Panc1 (cell line): ENCODE measurements at regions not wholly inside any gene's neighbourhood (a gene's known extent, or its start where the extent isn't known, plus 50 kb on each side); places are given as distances from the start of the nearest gene placed in this dataset.

Source experiments
- POLR2AphosphoS5 ChIP-seq: IDR thresholded peaks from 2 replicates; pipeline ENCODE4 v1.6.1; 2012; ENCODE audit warnings: mild to moderate bottlenecking, low read depth, low read length, moderate library complexity
- SIN3A ChIP-seq: IDR thresholded peaks from 2 replicates; pipeline ENCODE4 v1.6.1; 2012; ENCODE audit warnings: low read depth, mild to moderate bottlenecking, low read length, moderate library complexity, borderline replicate concordance; ENCODE audit not compliant: insufficient read depth
- TF ChIP-seq, protein P1 (sequence below): fragments of 450-650 bp; IDR thresholded peaks from 2 replicates; pipeline ENCODE4 v1.5.1; 2017; ENCODE audit warnings: mild to moderate bottlenecking
- TF ChIP-seq, protein P2 (sequence below), 2 experiments: IDR thresholded peaks; 2 replicates each; pipeline ENCODE4 v1.6.1; 2011 to 2012; ENCODE audit warnings: low read depth in 2 of 2, control low read depth in 1 of 2, low read length in 1 of 2, mild to moderate bottlenecking in 1 of 2, moderate library complexity in 1 of 2; ENCODE audit not compliant: insufficient read depth in 1 of 2

- TF ChIP-seq, protein P1, sequence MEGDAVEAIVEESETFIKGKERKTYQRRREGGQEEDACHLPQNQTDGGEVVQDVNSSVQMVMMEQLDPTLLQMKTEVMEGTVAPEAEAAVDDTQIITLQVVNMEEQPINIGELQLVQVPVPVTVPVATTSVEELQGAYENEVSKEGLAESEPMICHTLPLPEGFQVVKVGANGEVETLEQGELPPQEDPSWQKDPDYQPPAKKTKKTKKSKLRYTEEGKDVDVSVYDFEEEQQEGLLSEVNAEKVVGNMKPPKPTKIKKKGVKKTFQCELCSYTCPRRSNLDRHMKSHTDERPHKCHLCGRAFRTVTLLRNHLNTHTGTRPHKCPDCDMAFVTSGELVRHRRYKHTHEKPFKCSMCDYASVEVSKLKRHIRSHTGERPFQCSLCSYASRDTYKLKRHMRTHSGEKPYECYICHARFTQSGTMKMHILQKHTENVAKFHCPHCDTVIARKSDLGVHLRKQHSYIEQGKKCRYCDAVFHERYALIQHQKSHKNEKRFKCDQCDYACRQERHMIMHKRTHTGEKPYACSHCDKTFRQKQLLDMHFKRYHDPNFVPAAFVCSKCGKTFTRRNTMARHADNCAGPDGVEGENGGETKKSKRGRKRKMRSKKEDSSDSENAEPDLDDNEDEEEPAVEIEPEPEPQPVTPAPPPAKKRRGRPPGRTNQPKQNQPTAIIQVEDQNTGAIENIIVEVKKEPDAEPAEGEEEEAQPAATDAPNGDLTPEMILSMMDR, result no peak
- TF ChIP-seq, protein P2, sequence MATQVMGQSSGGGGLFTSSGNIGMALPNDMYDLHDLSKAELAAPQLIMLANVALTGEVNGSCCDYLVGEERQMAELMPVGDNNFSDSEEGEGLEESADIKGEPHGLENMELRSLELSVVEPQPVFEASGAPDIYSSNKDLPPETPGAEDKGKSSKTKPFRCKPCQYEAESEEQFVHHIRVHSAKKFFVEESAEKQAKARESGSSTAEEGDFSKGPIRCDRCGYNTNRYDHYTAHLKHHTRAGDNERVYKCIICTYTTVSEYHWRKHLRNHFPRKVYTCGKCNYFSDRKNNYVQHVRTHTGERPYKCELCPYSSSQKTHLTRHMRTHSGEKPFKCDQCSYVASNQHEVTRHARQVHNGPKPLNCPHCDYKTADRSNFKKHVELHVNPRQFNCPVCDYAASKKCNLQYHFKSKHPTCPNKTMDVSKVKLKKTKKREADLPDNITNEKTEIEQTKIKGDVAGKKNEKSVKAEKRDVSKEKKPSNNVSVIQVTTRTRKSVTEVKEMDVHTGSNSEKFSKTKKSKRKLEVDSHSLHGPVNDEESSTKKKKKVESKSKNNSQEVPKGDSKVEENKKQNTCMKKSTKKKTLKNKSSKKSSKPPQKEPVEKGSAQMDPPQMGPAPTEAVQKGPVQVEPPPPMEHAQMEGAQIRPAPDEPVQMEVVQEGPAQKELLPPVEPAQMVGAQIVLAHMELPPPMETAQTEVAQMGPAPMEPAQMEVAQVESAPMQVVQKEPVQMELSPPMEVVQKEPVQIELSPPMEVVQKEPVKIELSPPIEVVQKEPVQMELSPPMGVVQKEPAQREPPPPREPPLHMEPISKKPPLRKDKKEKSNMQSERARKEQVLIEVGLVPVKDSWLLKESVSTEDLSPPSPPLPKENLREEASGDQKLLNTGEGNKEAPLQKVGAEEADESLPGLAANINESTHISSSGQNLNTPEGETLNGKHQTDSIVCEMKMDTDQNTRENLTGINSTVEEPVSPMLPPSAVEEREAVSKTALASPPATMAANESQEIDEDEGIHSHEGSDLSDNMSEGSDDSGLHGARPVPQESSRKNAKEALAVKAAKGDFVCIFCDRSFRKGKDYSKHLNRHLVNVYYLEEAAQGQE (IDR thresholded peaks at IDR 0.05; ENCODE audit: insufficient read depth in 1 of 2, low read depth in 2 of 2, low read length in 1 of 2), result no peak
- TF ChIP-seq POLR2AphosphoS5, result no peak
- no peak for TF ChIP-seq SIN3A
Observed at GRCh38 chr1:187924252-187924651, 1095.5 kb downstream of the PLA2G4A start.
